Transverse colon (tissue), 4 donors: ENCODE measurements at regions not wholly inside any gene's neighbourhood (a gene's known extent, or its start where the extent isn't known, plus 50 kb on each side); places are given as distances from the start of the nearest gene placed in this dataset.

ENCODE experiments used
- DNase-seq: peaks from one replicate; pipeline ENCODE4 v3.0.0-alpha.2; 2019
- H3K27ac ChIP-seq, 4 donors: fragments of 200-600 bp; sonication (generic); 2 replicates each; pipeline ENCODE4 v1.5.1; 2016 to 2018; ENCODE audit warnings: inconsistent platforms in 4 of 4
- H3K27me3 ChIP-seq: fragments of 200-600 bp; sonication (generic); 2 replicates; pipeline ENCODE4 v1.5.1; 2017; ENCODE audit warnings: inconsistent platforms
- H3K36me3 ChIP-seq, 4 donors: fragments of 200-600 bp; sonication (generic); 2 replicates each; pipeline ENCODE4 v1.5.1; 2017 to 2019; ENCODE audit warnings: inconsistent platforms in 4 of 4
- H3K4me1 ChIP-seq, 4 donors: fragments of 200-600 bp; sonication (generic); 2 replicates each; pipeline ENCODE4 v1.5.1; 2017 to 2020; ENCODE audit warnings: inconsistent platforms in 4 of 4
- H3K4me3 ChIP-seq, 4 donors: fragments of 200-600 bp; sonication (generic); 1 replicate in 1 of 4; 2 replicates in 3 of 4; pipeline versions ENCODE4 v1.5.1 to v1.6.1; 2017 to 2019; ENCODE audit warnings: inconsistent platforms in 4 of 4
- H3K9me3 ChIP-seq, 2 donors: fragments of 200-600 bp; sonication (generic); 2 replicates each; pipeline ENCODE4 v1.5.1; 2017 to 2019; ENCODE audit warnings: inconsistent platforms in 2 of 2
- CTCF ChIP-seq, 5 experiments: fragments of 200-600 bp in 3 of 5; fragments of 450-650 bp in 2 of 5; sonication (generic) in 3 of 5; IDR thresholded peaks; 1 replicate in 2 of 5; 2 replicates in 3 of 5; pipeline ENCODE4 v1.5.1; 2016 to 2017; ENCODE audit warnings: antibody characterized with exemption in 5 of 5, inconsistent platforms in 3 of 5, mild to moderate bottlenecking in 2 of 5, moderate library complexity in 1 of 5
- EP300 ChIP-seq: sonication (generic); formaldehyde crosslinking; IDR thresholded peaks from one replicate; pipeline ENCODE4 v1.6.1; 2017; ENCODE audit warnings: antibody characterized with exemption, low read depth
- POLR2A ChIP-seq: fragments of 450-650 bp; IDR thresholded peaks from one replicate; pipeline ENCODE4 v1.6.1; 2016; ENCODE audit warnings: antibody characterized with exemption, mild to moderate bottlenecking, moderate library complexity
- POLR2AphosphoS5 ChIP-seq, 3 donors: sonication (generic); formaldehyde crosslinking; IDR thresholded peaks; one replicate each; pipeline ENCODE4 v1.6.1; 2016; ENCODE audit warnings: antibody characterized with exemption in 3 of 3
- WGBS, 2 donors: methylation state at CpG; one replicate each; pipeline ENCODE4 v1.1.5; 2018; ENCODE audit warnings: low coverage in 1 of 2; 5-methylcytosine and 5-hydroxymethylcytosine counted together
- in situ Hi-C, 4 donors: fragments of 200-750 bp; cut with MboI; loops; one replicate each; pipeline versions ENCODE4 v1.15.0 to v1.15.1; 2017; ENCODE audit warnings: low sequenced_read_pairs in 3 of 4, low pct_ligation_motif_present in 1 of 4, low pct_unique_long_range_greater_than_20kb in 1 of 4
- intact Hi-C: fragments of 100-400 bp; cut with DNase I; formaldehyde crosslinking; loops from one replicate; pipeline ENCODE4 v1.15.1; 2023; ENCODE audit warnings: low total_unique reads

GRCh38 chr14:98074111-98074510 is 1197.9 kb downstream of the BCL11B start:
- TF ChIP-seq EP300 (no peak), POLR2AphosphoS5 (IDR thresholded peaks at IDR 0.05) (no peak), CTCF (IDR thresholded peaks at IDR 0.05) (no peak), POLR2A (no peak)
- Histone ChIP-seq H3K9me3 (no peaks in the 10 kb centered on the region), H3K27me3 (no peaks in the 10 kb centered on the region), H3K36me3 (no peaks in the 10 kb centered on the region), H3K4me1 (no peaks in the 10 kb centered on the region), H3K27ac (no peak overlapping the region), H3K4me3 (no peak overlapping the region)
- WGBS, 2 donors: 93% methylated on average over 5 of the region's 5 CpGs
- in situ Hi-C loops (no loop called here), intact Hi-C loops (no loop called here)
- no peak for DNase-seq

GRCh38 chr14:98077176-98077575 is 1194.8 kb downstream of the BCL11B start:
- no peak for TF ChIP-seq CTCF (IDR thresholded peaks at IDR 0.05)
- no peak for TF ChIP-seq EP300
- no peak for TF ChIP-seq POLR2AphosphoS5 (IDR thresholded peaks at IDR 0.05)
- TF ChIP-seq POLR2A: no peak
- Histone ChIP-seq H3K4me1 (no peaks in the 10 kb centered on the region), H3K36me3 (no peaks in the 10 kb centered on the region), H3K27me3 (no peaks in the 10 kb centered on the region), H3K9me3 (no peaks in the 10 kb centered on the region), H3K27ac (no peak overlapping the region), H3K4me3 (no peak overlapping the region)
- intact Hi-C loops (no loop called here), in situ Hi-C loops (no loop called here)
- DNase-seq: no peak
- 60 to 69% methylated on average over 2 to 3 of the region's 3 CpGs for WGBS, 2 donors

GRCh38 chr14:98082833-98083232 is 1189.2 kb downstream of the BCL11B start:
- DNase-seq: no peak
- in situ Hi-C loops: no loop called here
- no peaks in the 10 kb centered on the region for H3K9me3 ChIP-seq
- no peaks in the 10 kb centered on the region for H3K27me3 ChIP-seq
- no peak overlapping the region for H3K27ac ChIP-seq
- 65 to 78% methylated on average over 1 of the region's 1 CpG for WGBS, 2 donors
- TF ChIP-seq EP300: no peak
- TF ChIP-seq POLR2A: no peak
- TF ChIP-seq POLR2AphosphoS5 (IDR thresholded peaks at IDR 0.05): no peak
- TF ChIP-seq CTCF (IDR thresholded peaks at IDR 0.05): no peak
- no peaks in the 10 kb centered on the region for H3K4me1 ChIP-seq
- H3K4me3 ChIP-seq: no peak overlapping the region
- H3K36me3 ChIP-seq: no peaks in the 10 kb centered on the region
- intact Hi-C loops: no loop called here

- no peaks in the 10 kb centered on the region for H3K27me3 ChIP-seq
- intact Hi-C loops: no loop called here
- WGBS, 2 donors: 67 to 95% methylated on average over 1 of the region's 1 CpG
Measured at GRCh38 chr14:98085751-98086150, 1186.2 kb downstream of the BCL11B start.

More at GRCh38 chr14:98085751-98086150, 1186.2 kb downstream of the BCL11B start:
- no peaks in the 10 kb centered on the region for H3K4me1 ChIP-seq
- no peak for DNase-seq
- H3K9me3 ChIP-seq: no peaks in the 10 kb centered on the region
- in situ Hi-C loops: no loop called here
- H3K27ac ChIP-seq: no peak overlapping the region
- H3K36me3 ChIP-seq: no peaks in the 10 kb centered on the region
- no peak overlapping the region for H3K4me3 ChIP-seq
- TF ChIP-seq POLR2A: no peak
- no peak for TF ChIP-seq POLR2AphosphoS5 (IDR thresholded peaks at IDR 0.05)
- TF ChIP-seq EP300: no peak
- TF ChIP-seq CTCF (IDR thresholded peaks at IDR 0.05): no peak
